ENCODE measurements at regions not wholly inside any gene's neighbourhood (a gene's known extent, or its start where the extent isn't known, plus 50 kb on each side); places are given as distances from the start of the nearest gene placed in this dataset.

DNA sequence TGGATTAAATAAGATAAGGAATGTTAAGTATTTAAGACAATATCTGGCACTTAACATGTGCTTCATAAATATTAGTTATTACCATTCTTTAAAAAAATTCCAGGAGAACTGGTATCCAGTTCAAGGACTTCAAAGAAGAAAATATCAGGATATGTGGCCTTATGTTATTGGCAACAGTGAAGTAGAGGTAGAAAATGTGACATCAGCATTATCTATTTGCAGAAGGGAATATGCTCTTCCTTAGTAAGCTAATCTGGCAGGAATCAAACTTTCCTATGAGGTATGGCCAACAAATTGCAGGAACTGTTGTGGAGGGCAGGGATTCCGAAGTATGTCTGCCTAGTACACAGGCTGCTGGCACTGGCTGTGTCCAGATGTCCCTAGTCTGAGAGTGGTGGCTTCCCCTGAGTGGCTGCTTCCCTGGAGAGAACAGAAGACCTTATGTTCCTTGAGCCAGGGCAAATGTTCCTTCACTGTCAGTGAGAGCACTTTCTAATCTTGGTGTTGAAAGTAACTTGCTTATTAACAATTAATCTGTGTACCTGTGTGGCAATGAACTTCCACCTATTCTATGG lies 351.7 kb upstream of the THRB start:
- Histone ChIP-seq H3K9ac (ENCODE audit: low read depth, low read length) (no peak overlapping the region), H3K23ac (ENCODE audit: low read depth, low read length) (no peak overlapping the region), H2BK20ac (ENCODE audit: low read depth, low read length) (no peak overlapping the region), H3K4ac (ENCODE audit: low read depth, low read length) (no peak overlapping the region), H4K8ac (ENCODE audit: low read depth in 2 of 2, low read length in 2 of 2) (no peak overlapping the region), H3K27ac (ENCODE audit: insufficient read depth, low read length) (no peak overlapping the region), H3K4me1 (ENCODE audit: control insufficient read depth, insufficient read depth, low read length) (no peaks in the 10 kb centered on the region), H3K14ac (replicated peaks; ENCODE audit: low read depth, low read length) (no peak overlapping the region), H2AK5ac (ENCODE audit: low read depth, low read length) (no peak overlapping the region), H3K9me1 (ENCODE audit: insufficient read depth, low read length) (no peaks in the 10 kb centered on the region), H3K27me3 (ENCODE audit: control insufficient read depth, insufficient read depth, low read length) (no peaks in the 10 kb centered on the region), H2BK5ac (ENCODE audit: low read depth, low read length, poor library complexity, severe bottlenecking) (no peak overlapping the region), H2AFZ (replicated peaks; ENCODE audit: low read length, poor library complexity) (no peak overlapping the region), H2BK15ac (ENCODE audit: low read depth, low read length) (no peak overlapping the region), H3K56ac (ENCODE audit: extremely low read depth, insufficient read depth, low read length) (no peak overlapping the region), H4K20me1 (ENCODE audit: insufficient read depth, low read length) (no peaks in the 10 kb centered on the region), H4K5ac (ENCODE audit: low read depth, low read length) (no peak overlapping the region), H3K4me3 (ENCODE audit: insufficient read depth, low read depth, low read length) (no peak overlapping the region), H3K4me2 (ENCODE audit: low read depth, low read length) (no peak overlapping the region), H3K9me3 (ENCODE audit: control insufficient read depth, insufficient read depth, low read length) (peaks cover 4% of the 10 kb centered on the region; the same call in 1 of the 2 replicates), H4K91ac (ENCODE audit: insufficient read depth, low read depth, low read length) (no peak overlapping the region), H2AK9ac (replicated peaks; ENCODE audit: low read depth, low read length, poor library complexity) (no peak overlapping the region), H3K79me1 (ENCODE audit: low read depth in 1 of 2, low read length in 2 of 2) (no peaks in the 10 kb centered on the region), H3K18ac (ENCODE audit: low read depth, low read length) (no peak overlapping the region), H2BK120ac (ENCODE audit: low read depth, low read length) (no peak overlapping the region), H3K36me3 (ENCODE audit: control insufficient read depth, insufficient read depth, low read length) (no peaks in the 10 kb centered on the region)
- no CpG with 5 or more reads among the region's 1 CpG for WGBS, 2 experiments (ENCODE audit: extremely low coverage in 2 of 2, insufficient read length in 1 of 2)
- ChIA-PET CTCF (no interaction called here), POLR2A (ENCODE audit: unreplicated experiment) (no interaction called here)
- no peak for TF ChIP-seq RCOR1 (IDR thresholded peaks at IDR 0.05; ENCODE audit: insufficient replicate concordance, low read length)
- 0 out of 2 replicates have a peak, but pooled peaks have one; percentile 23 for TF ChIP-seq MAFK (IDR thresholded peaks at IDR 0.05; ENCODE audit: low read depth, low read length)
- in situ Hi-C loops (cut with MboI; ENCODE audit: low sequenced_read_pairs): no loop called here
- intact Hi-C loops (cut with micrococcal nuclease): no loop called here
- DNase-seq: no peak
- no peak for ATAC-seq (ENCODE audit: low read depth)
- no TSS peak for BruUV-seq (replicated peaks)
- dilution Hi-C loops (cut with HindIII; ENCODE audit: low sequenced_read_pairs, unreplicated experiment): no loop called here
